ENCODE measurements at regions not wholly inside any gene's neighbourhood (a gene's known extent, or its start where the extent isn't known, plus 50 kb on each side); places are given as distances from the start of the nearest gene placed in this dataset.
"Not testable (repeated sequence)": the region's sequence is repeated elsewhere in the genome, so short reads cannot be mapped to it uniquely, and the experiment has no call there.

- no peak overlapping the region for H3K4me3 Mint-ChIP-seq
- peaks cover 4% of the 10 kb centered on the region for H3K4me1 Mint-ChIP-seq
- DNase-seq, result no peak
- intact Hi-C loops (cut with micrococcal nuclease), result no loop called here
- H3K27ac Mint-ChIP-seq, result no peak overlapping the region
- H3K36me3 Mint-ChIP-seq (ENCODE audit: low read depth), result no peaks in the 10 kb centered on the region
- H3K9me3 Mint-ChIP-seq, result no peaks in the 10 kb centered on the region
- peaks cover 2% of the 10 kb centered on the region for H3K27me3 Mint-ChIP-seq
Measured at GRCh38 chrX:150063674-150064073, 125.4 kb upstream of the EOLA2 start.

- Mint-ChIP-seq H3K9me3 (no peaks in the 10 kb centered on the region), H3K4me3 (no peak overlapping the region), H3K36me3 (ENCODE audit: low read depth) (no peaks in the 10 kb centered on the region), H3K27ac (no peak overlapping the region), H3K27me3 (peaks cover 12% of the 10 kb centered on the region), H3K4me1 (no peaks in the 10 kb centered on the region)
- intact Hi-C loops (cut with micrococcal nuclease), result no loop called here
- DNase-seq, result no peak
Measured at GRCh38 chrX:150074175-150074574, 135.9 kb upstream of the EOLA2 start.

- Mint-ChIP-seq H3K9me3 (no peaks in the 10 kb centered on the region), H3K4me1 (no peaks in the 10 kb centered on the region), H3K4me3 (no peak overlapping the region), H3K27ac (no peak overlapping the region), H3K27me3 (peaks cover 2% of the 10 kb centered on the region), H3K36me3 (ENCODE audit: low read depth) (no peaks in the 10 kb centered on the region)
- no peak for DNase-seq
- intact Hi-C loops (cut with micrococcal nuclease), result no loop called here
Measured at GRCh38 chrX:150080497-150080896, 142.2 kb upstream of the EOLA2 start.

DNA sequence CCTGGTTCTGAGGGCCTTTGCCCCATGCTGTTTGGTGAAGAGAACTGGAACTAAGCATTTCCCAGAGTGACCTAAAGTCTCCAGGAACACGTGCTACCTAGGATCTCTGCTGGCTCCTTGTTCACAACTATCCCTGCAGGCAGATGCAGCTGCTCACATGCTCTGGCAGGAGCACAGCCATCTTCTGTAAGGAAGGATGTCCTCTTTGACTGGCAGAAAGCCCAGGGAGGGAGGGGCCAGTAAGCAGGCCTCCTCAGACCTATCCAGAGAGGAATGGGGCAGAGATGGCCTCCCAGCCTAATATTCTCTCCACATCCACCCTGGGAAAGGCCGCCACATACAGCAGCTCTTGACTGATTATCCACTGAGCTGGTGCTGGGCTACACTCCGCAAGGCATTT lies 142.8 kb upstream of the EOLA2 start:
- no peaks in the 10 kb centered on the region for H3K4me1 Mint-ChIP-seq
- H3K27ac Mint-ChIP-seq, result no peak overlapping the region
- no peak overlapping the region for H3K4me3 Mint-ChIP-seq
- no peaks in the 10 kb centered on the region for H3K36me3 Mint-ChIP-seq (ENCODE audit: low read depth)
- no peak for DNase-seq
- no peaks in the 10 kb centered on the region for H3K9me3 Mint-ChIP-seq
- intact Hi-C loops (cut with micrococcal nuclease), result no loop called here
- H3K27me3 Mint-ChIP-seq, result peaks cover 2% of the 10 kb centered on the region

DNA sequence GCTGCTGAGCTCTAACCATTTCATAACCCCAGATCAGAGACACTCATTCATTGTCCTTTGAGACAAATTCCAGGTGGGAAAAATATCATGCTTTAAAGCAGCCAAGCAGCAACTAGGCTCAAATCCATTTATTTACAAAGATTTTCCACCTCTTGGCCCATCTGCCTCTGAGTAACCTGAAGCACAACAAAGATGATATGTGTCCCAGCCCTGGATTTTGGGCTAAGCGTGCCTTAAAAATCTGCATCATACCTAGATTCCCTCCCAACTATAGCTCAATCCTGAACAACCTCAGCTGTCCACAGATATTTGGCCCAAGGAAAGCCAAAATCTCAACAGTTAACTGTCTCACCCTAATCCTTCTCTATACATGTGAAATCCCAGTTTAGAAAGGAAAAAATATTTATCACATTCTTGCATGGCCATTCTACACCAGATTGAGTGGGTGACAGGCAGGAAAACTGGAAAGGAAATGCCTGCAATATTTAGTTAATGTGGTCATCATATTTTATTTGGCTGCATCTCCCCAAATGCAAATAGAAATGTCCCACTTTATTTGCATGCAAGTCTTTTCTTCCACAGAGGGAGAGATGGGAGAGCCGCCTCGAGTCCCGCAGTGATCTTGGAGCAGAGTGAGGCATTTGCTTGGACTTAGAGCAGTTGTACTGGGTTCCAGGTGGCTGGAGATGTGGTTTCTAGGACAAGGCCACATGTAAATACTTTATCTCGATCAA lies 146.4 kb upstream of the EOLA2 start:
- Mint-ChIP-seq H3K36me3 (ENCODE audit: low read depth) (no peaks in the 10 kb centered on the region), H3K4me1 (no peaks in the 10 kb centered on the region), H3K4me3 (no peak overlapping the region), H3K9me3 (no peaks in the 10 kb centered on the region), H3K27me3 (peaks cover 2% of the 10 kb centered on the region), H3K27ac (no peak overlapping the region)
- intact Hi-C loops (cut with micrococcal nuclease), result no loop called here
- no peak for DNase-seq

GRCh38 chrX:150085881-150086280 lies 147.6 kb upstream of the EOLA2 start:
- no peak for DNase-seq
- intact Hi-C loops (cut with micrococcal nuclease), result no loop called here
- H3K27ac Mint-ChIP-seq, result no peak overlapping the region
- no peak overlapping the region for H3K4me3 Mint-ChIP-seq
- H3K9me3 Mint-ChIP-seq, result no peaks in the 10 kb centered on the region
- H3K36me3 Mint-ChIP-seq (ENCODE audit: low read depth), result no peaks in the 10 kb centered on the region
- peaks cover under 1% of the 10 kb centered on the region for H3K27me3 Mint-ChIP-seq
- H3K4me1 Mint-ChIP-seq, result no peaks in the 10 kb centered on the region

GRCh38 chrX:150086371-150086770 lies 148.1 kb upstream of the EOLA2 start:
- no peak overlapping the region for H3K4me3 Mint-ChIP-seq
- H3K4me1 Mint-ChIP-seq, result no peaks in the 10 kb centered on the region
- no peaks in the 10 kb centered on the region for H3K27me3 Mint-ChIP-seq
- DNase-seq, result no peak
- intact Hi-C loops (cut with micrococcal nuclease), result no loop called here
- H3K9me3 Mint-ChIP-seq, result no peaks in the 10 kb centered on the region
- H3K36me3 Mint-ChIP-seq (ENCODE audit: low read depth), result no peaks in the 10 kb centered on the region
- H3K27ac Mint-ChIP-seq, result no peak overlapping the region

- no peaks in the 10 kb centered on the region for H3K9me3 Mint-ChIP-seq
- no peak overlapping the region for H3K27ac Mint-ChIP-seq
- intact Hi-C loops (cut with micrococcal nuclease), result no loop called here
- no peaks in the 10 kb centered on the region for H3K4me1 Mint-ChIP-seq
- no peaks in the 10 kb centered on the region for H3K36me3 Mint-ChIP-seq (ENCODE audit: low read depth)
- DNase-seq, result no peak
- no peak overlapping the region for H3K4me3 Mint-ChIP-seq
- H3K27me3 Mint-ChIP-seq, result no peaks in the 10 kb centered on the region
Measured at GRCh38 chrX:150087612-150088011, 149.3 kb upstream of the EOLA2 start.

DNA sequence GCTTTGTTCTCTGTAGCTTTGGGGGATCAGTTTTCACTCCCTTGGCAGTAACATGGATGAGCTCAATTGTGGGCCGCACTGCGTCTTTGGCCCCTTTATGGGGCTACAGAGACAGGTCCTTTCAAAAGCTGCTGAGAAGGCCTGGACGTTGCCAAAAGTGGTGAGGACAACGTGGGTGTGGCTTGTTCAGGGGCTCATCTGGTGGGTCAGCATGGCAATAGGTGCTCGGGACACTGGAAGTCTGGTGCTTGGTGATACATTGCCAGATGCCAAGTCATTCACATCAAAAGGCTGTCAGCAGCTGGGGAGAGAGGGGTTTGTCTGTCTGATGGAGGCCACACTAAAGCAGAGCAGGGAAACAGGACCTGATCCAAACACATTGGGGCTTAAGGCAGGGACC lies 149.8 kb upstream of the EOLA2 start:
- Mint-ChIP-seq H3K27me3 (no peaks in the 10 kb centered on the region), H3K4me3 (no peak overlapping the region), H3K36me3 (ENCODE audit: low read depth) (no peaks in the 10 kb centered on the region), H3K9me3 (no peaks in the 10 kb centered on the region), H3K4me1 (no peaks in the 10 kb centered on the region), H3K27ac (no peak overlapping the region)
- intact Hi-C loops (cut with micrococcal nuclease), result no loop called here
- DNase-seq, result no peak

GRCh38 chrX:150088766-150089518 lies 150.7 kb upstream of the EOLA2 start:
- Mint-ChIP-seq H3K36me3 (ENCODE audit: low read depth) (no peaks in the 10 kb centered on the region), H3K9me3 (no peaks in the 10 kb centered on the region), H3K4me3 (no peak overlapping the region), H3K4me1 (no peaks in the 10 kb centered on the region), H3K27me3 (no peaks in the 10 kb centered on the region), H3K27ac (no peak overlapping the region)
- no peak for DNase-seq
- intact Hi-C loops (cut with micrococcal nuclease), result no loop called here

GRCh38 chrX:150091300-150091699 lies 153.0 kb upstream of the EOLA2 start:
- DNase-seq; intact Hi-C loops (cut with micrococcal nuclease); H3K36me3 Mint-ChIP-seq (ENCODE audit: low read depth); H3K4me3 Mint-ChIP-seq; H3K27ac Mint-ChIP-seq; H3K9me3 Mint-ChIP-seq; H3K4me1 Mint-ChIP-seq; H3K27me3 Mint-ChIP-seq: not testable (repeated sequence)

DNA sequence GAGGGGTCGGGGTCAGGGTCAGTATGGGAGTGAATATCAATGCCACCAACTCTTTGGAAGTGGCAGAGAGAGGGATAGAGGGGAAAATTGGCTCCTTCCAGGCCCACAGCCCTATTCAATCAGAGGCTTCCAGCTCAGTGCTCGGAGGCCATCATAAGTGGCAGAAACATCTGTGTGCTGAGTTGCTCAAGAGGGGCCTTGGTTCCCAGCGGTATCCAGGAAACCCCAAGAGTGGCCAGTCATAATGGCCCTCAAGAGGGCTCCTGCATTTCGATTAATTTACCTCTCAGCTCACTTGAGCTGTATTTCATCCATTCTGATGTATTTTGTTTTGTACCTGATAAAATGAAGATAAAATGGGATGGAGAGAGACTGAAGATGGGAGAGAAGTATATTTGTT lies 154.3 kb upstream of the EOLA2 start:
- no peak overlapping the region for H3K4me3 Mint-ChIP-seq
- no peaks in the 10 kb centered on the region for H3K9me3 Mint-ChIP-seq
- no peak overlapping the region for H3K27ac Mint-ChIP-seq
- intact Hi-C loops (cut with micrococcal nuclease), result no loop called here
- H3K4me1 Mint-ChIP-seq, result no peaks in the 10 kb centered on the region
- DNase-seq, result no peak
- no peaks in the 10 kb centered on the region for H3K36me3 Mint-ChIP-seq (ENCODE audit: low read depth)
- H3K27me3 Mint-ChIP-seq, result no peaks in the 10 kb centered on the region

- DNase-seq, result no peak
- Mint-ChIP-seq H3K27me3 (no peaks in the 10 kb centered on the region), H3K27ac (no peak overlapping the region), H3K9me3 (no peaks in the 10 kb centered on the region), H3K4me3 (no peak overlapping the region), H3K36me3 (ENCODE audit: low read depth) (no peaks in the 10 kb centered on the region), H3K4me1 (no peaks in the 10 kb centered on the region)
- intact Hi-C loops (cut with micrococcal nuclease), result no loop called here
Measured at GRCh38 chrX:150094375-150094774, 156.1 kb upstream of the EOLA2 start.

DNA sequence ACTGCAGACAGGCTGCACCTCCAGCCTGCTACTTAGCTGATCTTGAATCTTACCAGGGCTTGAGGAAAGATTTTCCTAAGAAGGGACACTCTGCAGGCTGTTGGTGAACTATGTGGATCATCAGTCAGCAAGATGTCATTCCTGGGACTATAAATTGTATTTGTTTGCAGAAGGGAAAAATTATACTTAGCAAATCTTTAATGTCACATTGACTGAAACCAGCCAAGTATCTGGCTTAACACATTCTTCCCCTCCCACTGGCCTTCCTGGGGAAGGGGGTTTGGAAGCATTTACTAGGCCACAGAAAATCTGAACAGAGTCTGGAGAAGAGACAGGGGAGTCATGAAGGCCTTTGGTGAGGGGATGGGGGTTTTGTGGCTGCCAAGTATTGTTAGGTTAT lies 156.7 kb upstream of the EOLA2 start:
- Mint-ChIP-seq H3K27me3 (no peaks in the 10 kb centered on the region), H3K9me3 (no peaks in the 10 kb centered on the region), H3K27ac (no peak overlapping the region), H3K4me1 (no peaks in the 10 kb centered on the region), H3K4me3 (no peak overlapping the region), H3K36me3 (ENCODE audit: low read depth) (no peaks in the 10 kb centered on the region)
- DNase-seq, result no peak
- intact Hi-C loops (cut with micrococcal nuclease), result no loop called here

DNA sequence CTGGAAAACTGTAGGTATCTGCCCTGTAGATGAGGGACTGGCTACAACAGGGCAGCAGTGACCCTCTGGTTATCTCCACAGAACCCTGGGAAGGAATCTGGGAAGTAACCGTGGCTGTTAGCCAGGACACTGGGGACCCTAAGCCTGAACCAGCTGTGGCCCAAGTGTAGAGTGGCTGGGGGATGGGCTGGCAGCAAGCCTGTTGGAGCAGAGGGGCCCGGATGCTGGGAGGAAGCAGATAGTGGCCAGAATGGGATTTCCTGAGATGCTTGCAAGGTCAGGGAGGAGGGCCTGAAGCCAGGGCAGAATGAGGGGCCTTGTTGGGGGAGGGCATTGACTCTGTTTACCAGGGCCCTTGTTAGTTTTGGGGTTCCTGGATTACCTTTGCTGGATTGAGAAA lies 161.0 kb upstream of the EOLA2 start:
- no peaks in the 10 kb centered on the region for H3K36me3 Mint-ChIP-seq (ENCODE audit: low read depth)
- intact Hi-C loops (cut with micrococcal nuclease), result no loop called here
- no peaks in the 10 kb centered on the region for H3K27me3 Mint-ChIP-seq
- H3K4me3 Mint-ChIP-seq, result no peak overlapping the region
- DNase-seq, result no peak
- no peaks in the 10 kb centered on the region for H3K9me3 Mint-ChIP-seq
- no peaks in the 10 kb centered on the region for H3K4me1 Mint-ChIP-seq
- no peak overlapping the region for H3K27ac Mint-ChIP-seq
